K562 (cell line): ENCODE measurements at regions not wholly inside any gene's neighbourhood (a gene's known extent, or its start where the extent isn't known, plus 50 kb on each side); places are given as distances from the start of the nearest gene placed in this dataset.

Experiments
- ARNT ChIP-seq, 2 experiments: fragments of 450-650 bp; IDR thresholded peaks; 2 replicates each; pipeline ENCODE4 v1.6.1; 2016; ENCODE audit warnings: mild to moderate bottlenecking in 1 of 2
- BCOR ChIP-seq: fragments of 450-650 bp; IDR thresholded peaks from 2 replicates; pipeline ENCODE4 v1.6.1; 2016
- BRF1 ChIP-seq: IDR thresholded peaks from 3 replicates; pipeline ENCODE4 v1.6.1; 2011; ENCODE audit warnings: borderline replicate concordance, mild to moderate bottlenecking; ENCODE audit not compliant: insufficient read length; ENCODE audit errors: extremely low read depth
- CBX2 ChIP-seq: fragments of 200-600 bp; sonication (generic); IDR thresholded peaks from one replicate; pipeline ENCODE4 v1.6.1; 2012; ENCODE audit warnings: mild to moderate bottlenecking, low read length, inconsistent platforms; ENCODE audit not compliant: insufficient read depth, poor library complexity, severe bottlenecking
- DACH1 ChIP-seq: fragments of 450-650 bp; IDR thresholded peaks from 2 replicates; pipeline ENCODE4 v1.6.1; 2018; ENCODE audit not compliant: partially characterized antibody
- DNMT1 ChIP-seq: fragments of 450-650 bp; IDR thresholded peaks from 2 replicates; pipeline ENCODE4 v1.6.1; 2016; ENCODE audit warnings: antibody characterized with exemption, mild to moderate bottlenecking
- FOXJ2 ChIP-seq: fragments of 200-800 bp; sonication (Bioruptor generic); IDR thresholded peaks from 2 replicates; pipeline ENCODE4 v1.6.1; 2016; ENCODE audit warnings: missing genetic modification characterization, missing compliant biosample characterization
- GATAD2A ChIP-seq: fragments of 450-650 bp; IDR thresholded peaks from 2 replicates; pipeline ENCODE4 v1.6.1; 2017
- HDAC1 ChIP-seq, 2 experiments: fragments of 450-650 bp; IDR thresholded peaks; 2 replicates each; pipeline ENCODE4 v1.6.1; 2016 to 2017; ENCODE audit warnings: inconsistent platforms in 1 of 2, mild to moderate bottlenecking in 1 of 2, moderate library complexity in 1 of 2
- HDAC2 ChIP-seq: fragments of 450-650 bp; IDR thresholded peaks from 2 replicates; pipeline ENCODE4 v1.6.1; 2016; ENCODE audit warnings: mild to moderate bottlenecking
- KLF10 ChIP-seq: fragments of 250-450 bp; sonication (Bioruptor Pico); IDR thresholded peaks from 2 replicates; pipeline ENCODE4 v1.6.1; 2021; ENCODE audit warnings: matching md5 sums
- LEF1 ChIP-seq: fragments of 450-650 bp; IDR thresholded peaks from 2 replicates; pipeline ENCODE4 v1.6.1; 2016; ENCODE audit warnings: mild to moderate bottlenecking
- MCM2 ChIP-seq: fragments of 450-650 bp; IDR thresholded peaks from 2 replicates; pipeline ENCODE4 v1.6.1; 2017; ENCODE audit warnings: low read depth, mild to moderate bottlenecking
- MTA2 ChIP-seq: fragments of 450-650 bp; IDR thresholded peaks from 2 replicates; pipeline ENCODE4 v1.6.1; 2016; ENCODE audit warnings: low read depth
- MTA3 ChIP-seq: fragments of 450-650 bp; formaldehyde crosslinking; IDR thresholded peaks from 2 replicates; pipeline ENCODE4 v1.6.1; 2017; ENCODE audit warnings: mild to moderate bottlenecking, borderline replicate concordance
- NBN ChIP-seq: fragments of 450-650 bp; IDR thresholded peaks from 2 replicates; pipeline ENCODE4 v1.6.1; 2016; ENCODE audit warnings: low read depth, mild to moderate bottlenecking
- NEUROD1 ChIP-seq: fragments of 150-350 bp; IDR thresholded peaks from 2 replicates; pipeline ENCODE4 v1.6.1; 2014; ENCODE audit warnings: borderline replicate concordance, low read length, low read depth; ENCODE audit not compliant: partially characterized antibody
- NFE2 ChIP-seq: IDR thresholded peaks from 2 replicates; pipeline ENCODE4 v1.6.1; 2014; ENCODE audit warnings: antibody characterized with exemption, low read depth
- NFIC ChIP-seq: fragments of 450-650 bp; IDR thresholded peaks from 2 replicates; pipeline ENCODE4 v1.6.1; 2017; ENCODE audit warnings: mild to moderate bottlenecking, inconsistent platforms
- OTX1 ChIP-seq: fragments of 450-650 bp; formaldehyde crosslinking; IDR thresholded peaks from 2 replicates; pipeline ENCODE4 v1.4.0; 2022; ENCODE audit warnings: mild to moderate bottlenecking
- POLR3A ChIP-seq: IDR thresholded peaks from 2 replicates; pipeline ENCODE4 v1.6.1; 2011; ENCODE audit warnings: borderline replicate concordance, mild to moderate bottlenecking, moderate library complexity; ENCODE audit not compliant: insufficient read length, insufficient read depth; ENCODE audit errors: extremely low read depth
- RBM22 ChIP-seq: fragments of 200-400 bp; formaldehyde crosslinking; IDR thresholded peaks from 2 replicates; pipeline ENCODE4 v1.6.1; 2018; ENCODE audit warnings: low read length, low read depth; ENCODE audit not compliant: poor library complexity, severe bottlenecking
- SAFB2 ChIP-seq: fragments of 200-400 bp; formaldehyde crosslinking; IDR thresholded peaks from 2 replicates; pipeline ENCODE4 v1.6.1; 2018; ENCODE audit warnings: borderline replicate concordance, low read length, low read depth, moderate library complexity; ENCODE audit not compliant: severe bottlenecking
- SETDB1 ChIP-seq: IDR thresholded peaks from one replicate; pipeline ENCODE4 v1.6.1; 2012; ENCODE audit warnings: low read length, control low read depth, inconsistent platforms
- SMARCA5 ChIP-seq: fragments of 450-650 bp; IDR thresholded peaks from 2 replicates; pipeline ENCODE4 v1.6.1; 2016
- TCF7 ChIP-seq: sonication (generic); IDR thresholded peaks from 2 replicates; pipeline ENCODE4 v1.6.1; 2016; ENCODE audit warnings: antibody characterized with exemption, borderline replicate concordance
- ZBTB7A ChIP-seq: IDR thresholded peaks from 2 replicates; pipeline ENCODE4 v1.6.1; 2011; ENCODE audit warnings: low read depth, mild to moderate bottlenecking, low read length, moderate library complexity, borderline replicate concordance; ENCODE audit not compliant: control insufficient read depth
- ZNF140 ChIP-seq: fragments of 250-450 bp; sonication (Bioruptor Pico); IDR thresholded peaks from 2 replicates; pipeline ENCODE4 v1.8.0; 2021; ENCODE audit warnings: moderate library complexity, mild to moderate bottlenecking, inconsistent platforms
- ZNF146 ChIP-seq: IDR thresholded peaks from one replicate; pipeline ENCODE4 v1.6.1; 2018; ENCODE audit warnings: missing compliant biosample characterization; ENCODE audit not compliant: unreplicated experiment
- ZNF24 ChIP-seq: fragments of 450-650 bp; IDR thresholded peaks from 2 replicates; pipeline ENCODE4 v1.6.1; 2016
- ZNF263 ChIP-seq: sonication (generic); formaldehyde crosslinking; IDR thresholded peaks from 2 replicates; pipeline ENCODE4 v1.8.0; 2022; ENCODE audit warnings: mild to moderate bottlenecking, missing genetic modification reagents, borderline replicate concordance
- ZNF589 ChIP-seq: fragments of 200-800 bp; sonication (Bioruptor generic); IDR thresholded peaks from 2 replicates; pipeline ENCODE4 v1.6.1; 2016; ENCODE audit warnings: low read depth, missing genetic modification characterization, missing compliant biosample characterization
- ZSCAN29 ChIP-seq: fragments of 450-650 bp; IDR thresholded peaks from 2 replicates; pipeline ENCODE4 v1.6.1; 2017
- TF ChIP-seq, protein P1 (sequence below): fragments of 450-650 bp; IDR thresholded peaks from 2 replicates; pipeline ENCODE4 v1.6.1; 2016; ENCODE audit warnings: borderline replicate concordance
- TF ChIP-seq, protein P2 (sequence below): fragments of 250-450 bp; sonication (Bioruptor Pico); IDR thresholded peaks from 2 replicates; pipeline ENCODE4 v1.8.0; 2021; ENCODE audit warnings: moderate library complexity, mild to moderate bottlenecking, inconsistent platforms

DNA sequence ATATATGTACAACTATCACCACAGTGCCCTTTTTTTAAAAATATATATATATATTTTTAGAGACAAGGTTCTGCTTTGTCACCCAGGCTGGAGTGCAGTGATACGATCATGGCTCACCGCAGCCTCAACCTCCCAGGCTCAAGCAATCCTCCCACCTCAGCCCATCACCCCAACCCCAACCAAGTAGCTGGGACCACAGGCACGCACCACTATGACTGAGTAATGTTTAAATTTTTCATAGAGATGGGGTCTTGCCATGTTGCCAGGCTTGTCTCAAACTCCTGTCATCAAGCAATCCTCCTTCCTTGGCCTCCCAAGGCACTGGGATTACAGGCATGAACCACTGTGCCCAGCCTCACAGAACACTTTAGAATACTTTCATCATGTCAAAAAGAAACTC, 234.9 kb downstream of the SH2D4B start (continued):
- no peak for TF ChIP-seq MCM2
- TF ChIP-seq, protein P1, sequence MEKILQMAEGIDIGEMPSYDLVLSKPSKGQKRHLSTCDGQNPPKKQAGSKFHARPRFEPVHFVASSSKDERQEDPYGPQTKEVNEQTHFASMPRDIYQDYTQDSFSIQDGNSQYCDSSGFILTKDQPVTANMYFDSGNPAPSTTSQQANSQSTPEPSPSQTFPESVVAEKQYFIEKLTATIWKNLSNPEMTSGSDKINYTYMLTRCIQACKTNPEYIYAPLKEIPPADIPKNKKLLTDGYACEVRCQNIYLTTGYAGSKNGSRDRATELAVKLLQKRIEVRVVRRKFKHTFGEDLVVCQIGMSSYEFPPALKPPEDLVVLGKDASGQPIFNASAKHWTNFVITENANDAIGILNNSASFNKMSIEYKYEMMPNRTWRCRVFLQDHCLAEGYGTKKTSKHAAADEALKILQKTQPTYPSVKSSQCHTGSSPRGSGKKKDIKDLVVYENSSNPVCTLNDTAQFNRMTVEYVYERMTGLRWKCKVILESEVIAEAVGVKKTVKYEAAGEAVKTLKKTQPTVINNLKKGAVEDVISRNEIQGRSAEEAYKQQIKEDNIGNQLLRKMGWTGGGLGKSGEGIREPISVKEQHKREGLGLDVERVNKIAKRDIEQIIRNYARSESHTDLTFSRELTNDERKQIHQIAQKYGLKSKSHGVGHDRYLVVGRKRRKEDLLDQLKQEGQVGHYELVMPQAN = no peak
- no peak for TF ChIP-seq KLF10 (CRISPR knock-in tag)
- TF ChIP-seq ARNT (IDR thresholded peaks at IDR 0.05) = no peak
- no peak for TF ChIP-seq DNMT1
- TF ChIP-seq LEF1 = peak; percentile 57; the same call in 1 of the 2 replicates
- no peak for TF ChIP-seq ZNF24
- peak; percentile 50; the same call in 1 of the 2 replicates for TF ChIP-seq ZBTB7A
- TF ChIP-seq DACH1 = no peak
- TF ChIP-seq ZSCAN29 = no peak
- peak; percentile 40 for TF ChIP-seq NEUROD1
- TF ChIP-seq HDAC1 (IDR thresholded peaks at IDR 0.05) = 0 out of 4 replicates have a peak, but pooled peaks of 1 of the 2 experiments have one; percentile 28
- no peak for TF ChIP-seq ZNF263 (CRISPR knock-in tag)
- TF ChIP-seq NFE2 = peak; percentile 89
- TF ChIP-seq MTA2 = peak; percentile 48; the same call in 1 of the 2 replicates
- no peak for TF ChIP-seq ZNF589 (CRISPR knock-in tag)
- TF ChIP-seq SETDB1 = no peak
- TF ChIP-seq ZNF146 = no peak
- 0 out of 2 replicates have a peak, but pooled peaks have one; percentile 16 for TF ChIP-seq MTA3
- TF ChIP-seq NBN = no peak
- no peak for TF ChIP-seq HDAC2
- peak; percentile 5 for TF ChIP-seq NFIC
- no peak for TF ChIP-seq TCF7
- no peak for TF ChIP-seq BCOR
- no peak for TF ChIP-seq ZNF140 (CRISPR knock-in tag)
- no peak for TF ChIP-seq SMARCA5
- TF ChIP-seq OTX1 (CRISPR knock-in tag) = no peak
- TF ChIP-seq POLR3A = no peak
- no peak for TF ChIP-seq CBX2
- TF ChIP-seq, protein P2, sequence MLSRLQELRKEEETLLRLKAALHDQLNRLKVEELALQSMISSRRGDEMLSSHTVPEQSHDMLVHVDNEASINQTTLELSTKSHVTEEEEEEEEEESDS (CRISPR knock-in tag) = no peak
- no peak for TF ChIP-seq BRF1
- no peak for TF ChIP-seq FOXJ2 (tag)
- peak; percentile 80; the same call in 1 of the 2 replicates for TF ChIP-seq GATAD2A
- TF ChIP-seq SAFB2 = no peak
- TF ChIP-seq RBM22 = no peak
